Fibroblast of the conjunctiva (primary cell): ENCODE measurements at regions not wholly inside any gene's neighbourhood (a gene's known extent, or its start where the extent isn't known, plus 50 kb on each side); places are given as distances from the start of the nearest gene placed in this dataset.
"Not testable (repeated sequence)": the region's sequence is repeated elsewhere in the genome, so short reads cannot be mapped to it uniquely, and the experiment has no call there.

Experiments
- DNase-seq: peaks from one replicate; pipeline ENCODE4 v3.0.0-alpha.2; 2010; ENCODE audit warnings: low read depth

DNA sequence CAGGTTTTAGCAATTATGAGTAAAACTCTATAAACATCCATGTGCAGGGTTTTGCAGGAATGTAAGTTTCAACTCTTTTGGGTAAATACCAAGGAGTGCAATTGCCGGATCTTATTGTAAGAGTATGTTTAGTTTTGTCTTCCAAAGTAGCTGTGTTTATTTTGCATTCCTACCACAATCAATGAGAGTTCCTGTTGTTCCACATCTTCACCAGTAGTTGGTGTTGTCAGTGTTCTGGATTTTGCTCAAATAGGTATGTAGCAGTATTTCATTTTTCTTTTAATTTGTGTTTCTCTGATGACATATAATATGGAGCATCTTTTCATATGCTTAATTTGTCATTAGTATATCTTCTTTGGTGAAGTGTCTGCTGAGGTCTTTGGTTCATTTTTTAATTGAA lies 185.1 kb upstream of the GALNT15 start:
- no peak for DNase-seq

DNA sequence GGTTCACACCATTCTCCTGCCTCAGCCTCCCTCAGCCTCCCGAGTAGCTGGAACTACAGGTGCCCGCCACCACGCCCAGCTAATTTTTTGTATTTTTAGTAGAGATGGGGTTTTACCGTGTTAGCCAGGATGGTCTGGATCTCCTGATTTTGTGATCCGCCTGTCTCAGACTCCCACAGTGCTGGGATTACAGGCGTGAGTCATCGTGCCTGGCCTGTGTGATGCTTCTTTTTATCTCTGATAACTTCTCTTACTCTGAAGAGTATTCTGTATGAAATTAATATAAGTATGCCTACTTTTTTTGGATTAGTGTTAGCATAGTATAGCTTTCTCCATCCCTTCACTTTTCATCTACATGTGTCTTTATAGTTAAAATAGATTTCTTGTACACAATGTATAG lies 180.8 kb upstream of the GALNT15 start:
- DNase-seq: not testable (repeated sequence)

DNA sequence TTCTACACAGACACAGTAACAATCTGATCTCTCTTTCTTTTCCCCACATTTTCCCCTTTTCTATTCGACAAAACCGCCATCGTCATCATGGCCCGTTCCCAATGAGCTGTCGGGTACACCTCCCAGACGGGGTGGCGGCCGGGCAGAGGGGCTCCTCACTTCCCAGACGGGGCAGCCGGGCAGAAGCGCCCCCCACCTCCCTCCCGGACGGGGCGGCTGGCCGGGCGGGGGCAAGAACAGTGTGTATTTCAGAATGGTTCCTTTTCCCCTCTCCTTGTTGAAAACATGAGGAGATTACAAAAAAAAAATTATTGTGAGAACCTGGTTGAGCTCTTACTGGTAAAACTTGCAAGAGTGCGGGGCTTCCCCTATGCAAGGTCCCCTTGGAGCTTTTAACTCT lies 178.0 kb upstream of the GALNT15 start:
- not testable (repeated sequence) for DNase-seq

DNA sequence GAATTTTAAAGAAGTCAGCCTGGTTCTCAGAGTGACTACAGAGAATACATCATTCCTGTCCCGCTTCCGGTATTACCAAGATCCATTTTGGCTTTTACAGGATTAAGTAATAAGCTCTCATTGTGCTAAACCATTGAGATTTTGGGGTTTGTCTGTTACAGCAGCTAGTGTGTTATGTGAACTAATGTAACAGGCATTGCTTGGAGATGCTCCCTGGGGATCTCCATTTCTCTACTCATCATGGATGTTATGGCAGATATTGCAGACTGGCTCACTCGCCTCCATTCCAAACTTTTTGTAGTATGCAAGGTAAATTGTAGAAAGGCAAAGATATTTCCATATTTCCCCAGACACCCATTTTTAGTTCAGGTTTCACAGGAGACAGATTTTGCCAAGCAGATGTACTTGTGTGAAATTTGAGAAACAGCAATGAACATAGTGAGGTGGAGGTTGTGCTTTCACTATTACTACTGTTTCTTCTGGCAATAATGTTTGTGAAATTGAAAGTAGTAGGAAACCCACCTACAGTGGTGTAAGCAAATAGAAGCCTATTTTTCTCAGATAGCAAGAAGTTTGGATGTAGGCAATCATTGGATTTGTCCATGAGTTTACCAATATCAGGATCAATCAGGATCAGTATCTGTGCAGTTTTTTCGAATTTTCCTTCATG lies 177.1 kb upstream of the GALNT15 start:
- DNase-seq: no peak

DNA sequence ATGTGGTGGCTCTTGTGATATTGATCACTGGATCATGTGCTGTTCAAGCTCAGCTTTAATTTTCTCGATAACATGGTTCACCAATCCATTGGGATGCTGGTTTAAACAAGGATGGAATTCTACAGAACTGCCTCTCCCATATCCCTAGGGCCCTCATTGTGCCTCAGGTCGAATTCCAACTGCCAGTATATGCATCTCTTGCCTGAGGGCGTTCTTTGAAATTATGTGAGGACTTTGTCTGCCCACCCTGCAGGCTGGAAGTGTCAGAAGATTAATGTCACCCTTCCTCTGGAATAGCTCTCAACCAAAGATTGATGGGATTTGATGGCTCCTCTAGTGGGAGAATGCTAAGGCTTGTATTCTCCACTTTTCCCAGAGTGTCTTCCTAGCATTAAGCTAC lies 175.6 kb upstream of the GALNT15 start:
- no peak for DNase-seq

DNA sequence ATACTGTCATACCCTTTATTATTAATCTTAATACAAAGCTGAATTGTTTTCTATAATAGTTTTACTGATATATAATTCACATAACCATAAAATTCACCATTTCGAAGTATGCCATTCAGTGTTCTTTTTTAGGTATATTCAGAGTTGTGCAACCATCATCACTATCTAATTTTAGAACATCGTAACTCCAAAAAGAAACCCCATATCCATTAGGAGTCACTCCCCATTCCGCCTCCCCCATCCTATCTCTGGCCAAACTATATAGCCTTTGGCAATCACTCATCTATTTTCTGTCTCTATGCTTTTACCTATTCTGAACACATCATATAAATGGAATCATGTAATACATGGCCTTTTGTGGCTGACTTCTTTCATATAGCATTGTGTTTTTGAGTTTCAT lies 169.7 kb upstream of the GALNT15 start:
- DNase-seq: no peak

DNA sequence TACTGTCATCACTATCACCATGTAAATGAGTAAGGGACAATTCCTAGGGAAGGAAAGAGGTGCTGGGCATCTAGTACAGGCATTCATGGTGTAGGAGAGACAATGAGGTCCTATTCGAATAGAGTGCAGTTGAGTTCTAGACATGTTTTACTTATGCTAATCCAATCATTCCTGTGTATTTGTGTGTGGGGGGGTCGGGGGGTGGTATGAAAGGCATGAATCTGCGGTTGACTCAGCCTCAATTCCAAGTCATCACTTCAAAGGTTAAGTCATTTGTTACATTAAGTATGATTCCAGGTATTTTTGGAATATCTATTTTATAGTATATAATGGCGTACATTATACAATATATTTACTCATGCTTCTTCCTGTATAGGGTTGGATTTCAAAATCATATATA lies 163.1 kb upstream of the GALNT15 start:
- DNase-seq: no peak

DNA sequence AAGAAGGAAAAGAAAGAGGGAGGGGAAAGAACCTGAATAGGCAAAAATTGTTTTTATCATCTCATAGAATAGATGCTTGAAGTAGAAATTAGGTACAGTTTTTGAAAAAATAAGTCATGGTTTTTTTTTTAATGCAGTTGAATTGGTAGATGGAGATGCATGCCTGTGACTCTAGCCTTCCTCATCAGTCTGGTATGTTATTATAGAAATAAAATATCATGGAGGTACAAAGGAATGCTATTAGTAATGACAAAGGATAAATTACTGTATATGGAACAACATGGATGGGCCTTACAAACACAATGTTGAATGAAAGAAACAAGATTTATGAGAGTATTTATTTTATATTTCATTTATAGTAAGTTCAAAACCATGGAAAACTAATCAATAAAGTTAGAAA lies 162.4 kb upstream of the GALNT15 start:
- no peak for DNase-seq

DNA sequence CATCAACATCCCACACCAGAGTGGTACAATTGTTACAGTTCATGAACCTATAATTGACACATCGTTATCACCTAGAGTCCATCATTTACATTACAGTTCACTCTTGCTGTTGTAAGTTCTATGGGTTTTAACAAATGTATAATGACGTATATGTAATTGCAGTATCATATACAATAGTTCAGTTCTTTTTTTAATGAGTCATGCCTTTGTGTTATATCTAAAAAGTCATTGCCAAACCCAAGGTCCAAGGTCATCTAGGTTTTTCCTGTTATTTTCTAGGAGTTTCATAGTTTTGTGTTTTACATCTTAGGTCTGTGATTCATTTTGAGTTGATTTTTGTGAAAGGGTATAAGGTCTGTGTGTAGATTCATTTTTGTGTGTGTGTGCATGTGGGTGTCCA lies 160.9 kb upstream of the GALNT15 start:
- DNase-seq: no peak

DNA sequence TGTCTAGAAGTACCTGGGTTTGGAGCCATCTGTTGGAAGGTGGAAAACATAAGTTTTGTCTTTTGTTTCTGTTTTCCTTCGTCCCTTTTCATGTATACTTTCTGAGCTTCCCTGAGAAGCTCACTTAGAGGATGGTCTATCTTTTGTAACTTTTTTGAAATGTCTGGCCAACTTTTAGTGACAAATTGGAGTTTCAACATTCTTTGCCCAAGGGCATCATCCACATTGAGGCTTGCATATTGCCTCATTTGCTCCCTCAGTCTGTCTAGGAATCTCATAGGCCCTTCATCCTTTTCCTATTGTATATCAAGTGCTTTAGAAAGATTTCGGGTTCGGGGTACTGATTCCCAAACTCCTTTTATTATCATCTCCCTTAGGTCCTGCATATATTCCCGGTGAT lies 152.7 kb upstream of the GALNT15 start:
- DNase-seq: not testable (repeated sequence)

DNA sequence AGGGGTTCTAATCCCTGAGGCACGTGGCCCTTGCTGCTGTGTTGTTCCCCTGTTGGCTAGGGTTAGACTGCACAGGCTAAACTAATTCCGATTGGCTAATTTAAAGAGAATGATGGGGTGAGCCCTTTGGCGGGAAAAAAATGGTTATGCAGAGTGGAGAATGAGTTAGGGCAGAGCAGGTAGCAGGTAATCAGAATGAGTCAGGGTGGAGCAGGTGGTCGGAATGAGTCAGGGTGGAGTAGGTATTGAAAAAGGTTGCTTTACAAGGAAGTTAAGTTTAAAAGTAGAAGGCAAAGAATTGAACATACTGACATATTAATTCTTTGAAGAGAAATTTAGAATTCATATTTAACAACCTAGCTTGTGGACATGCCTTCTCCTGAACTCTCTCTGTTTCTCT lies 150.6 kb upstream of the GALNT15 start:
- not testable (repeated sequence) for DNase-seq

DNA sequence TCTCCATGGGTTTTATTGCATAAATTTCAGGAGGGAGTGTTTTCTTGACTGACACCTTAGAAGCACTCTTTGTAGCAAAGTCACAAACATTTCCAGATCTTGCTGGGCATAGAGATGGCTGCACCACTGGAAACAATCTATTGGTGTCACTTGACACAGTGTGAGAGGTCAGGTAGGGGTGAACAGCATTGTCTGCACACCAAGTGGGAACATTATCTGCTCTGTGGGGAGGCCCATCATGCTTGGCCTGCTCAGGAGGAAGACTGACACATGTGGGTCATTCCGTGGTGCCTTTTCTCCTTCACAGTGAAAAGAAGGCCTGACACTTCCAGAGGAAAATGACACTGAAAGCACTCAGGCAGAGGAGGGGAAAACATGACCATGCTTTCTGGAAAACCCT lies 149.9 kb upstream of the GALNT15 start:
- no peak for DNase-seq

DNA sequence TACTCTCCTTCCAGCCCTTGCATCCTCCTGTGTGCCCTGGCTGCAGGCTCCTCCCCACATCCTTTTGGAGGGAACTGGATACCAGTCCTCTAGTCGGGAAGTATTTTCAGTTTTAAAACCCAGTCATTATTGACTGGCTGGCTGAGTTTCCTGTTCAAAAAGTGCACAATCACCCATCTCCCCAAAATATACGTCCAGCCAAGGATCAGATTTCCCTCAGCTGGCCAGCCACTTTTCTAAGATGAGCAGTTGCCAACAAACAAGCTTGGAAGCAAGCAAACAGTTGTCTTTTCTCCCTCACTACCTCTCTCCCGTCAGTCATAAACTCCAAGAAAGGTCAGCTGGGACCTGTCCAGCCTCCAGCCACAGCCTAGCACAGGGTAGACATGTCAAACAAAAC lies 147.7 kb upstream of the GALNT15 start:
- DNase-seq: no peak

DNA sequence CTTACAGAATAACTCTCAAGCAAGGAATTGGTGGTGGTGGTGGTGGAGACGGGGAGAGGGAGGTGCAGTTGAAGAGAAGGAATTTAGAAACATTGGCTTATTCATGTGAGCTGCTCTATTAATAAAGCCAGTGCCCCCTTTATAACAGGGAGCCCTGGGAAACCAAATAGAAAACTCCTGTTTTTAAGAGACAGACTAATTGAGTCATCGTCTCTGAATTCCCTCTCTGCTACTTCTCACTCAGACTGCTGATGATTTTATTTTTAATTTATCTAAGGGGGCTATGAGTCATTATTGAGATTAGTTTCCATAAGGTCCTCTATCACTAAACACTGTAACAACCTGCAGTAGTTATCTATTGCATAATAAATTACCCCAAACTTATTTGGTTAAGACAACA lies 145.9 kb upstream of the GALNT15 start:
- no peak for DNase-seq

DNA sequence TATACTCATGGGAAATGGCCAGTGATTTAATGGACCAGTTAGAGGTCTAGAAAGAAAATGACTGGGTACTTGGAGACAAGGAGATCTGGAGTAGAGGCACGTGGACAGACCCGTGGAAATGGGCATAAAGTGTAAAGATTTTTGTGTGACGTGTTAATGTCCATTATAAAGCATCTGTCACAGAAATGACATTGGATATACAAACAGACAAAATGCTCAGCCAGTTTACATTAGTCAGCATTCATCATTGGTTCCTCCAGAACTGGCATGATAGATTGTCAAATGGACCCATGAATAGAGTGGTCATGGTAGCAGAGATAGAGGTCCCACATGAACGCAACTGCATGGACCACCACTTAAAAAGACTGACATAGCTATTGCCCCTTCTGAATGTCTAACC lies 144.1 kb upstream of the GALNT15 start:
- no peak for DNase-seq

DNA sequence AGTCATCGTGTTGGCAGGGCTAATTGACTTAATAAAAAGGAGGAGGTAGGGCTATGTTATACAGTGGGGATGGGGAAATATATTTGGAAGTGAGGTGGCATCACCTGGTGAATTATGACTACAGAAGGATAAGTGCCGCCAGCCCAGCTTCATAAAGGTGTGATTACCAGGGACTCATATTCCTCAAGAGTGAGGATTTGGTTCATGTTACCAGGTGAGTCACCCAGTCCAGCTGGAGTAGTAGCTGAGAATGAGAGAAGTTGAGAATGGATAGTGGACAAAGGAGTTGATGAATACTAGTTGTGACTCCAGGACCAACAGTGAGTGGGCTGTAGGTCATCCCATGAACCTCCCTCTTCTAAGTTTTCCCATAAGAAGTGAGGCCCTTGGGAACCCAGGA lies 143.0 kb upstream of the GALNT15 start:
- no peak for DNase-seq

DNA sequence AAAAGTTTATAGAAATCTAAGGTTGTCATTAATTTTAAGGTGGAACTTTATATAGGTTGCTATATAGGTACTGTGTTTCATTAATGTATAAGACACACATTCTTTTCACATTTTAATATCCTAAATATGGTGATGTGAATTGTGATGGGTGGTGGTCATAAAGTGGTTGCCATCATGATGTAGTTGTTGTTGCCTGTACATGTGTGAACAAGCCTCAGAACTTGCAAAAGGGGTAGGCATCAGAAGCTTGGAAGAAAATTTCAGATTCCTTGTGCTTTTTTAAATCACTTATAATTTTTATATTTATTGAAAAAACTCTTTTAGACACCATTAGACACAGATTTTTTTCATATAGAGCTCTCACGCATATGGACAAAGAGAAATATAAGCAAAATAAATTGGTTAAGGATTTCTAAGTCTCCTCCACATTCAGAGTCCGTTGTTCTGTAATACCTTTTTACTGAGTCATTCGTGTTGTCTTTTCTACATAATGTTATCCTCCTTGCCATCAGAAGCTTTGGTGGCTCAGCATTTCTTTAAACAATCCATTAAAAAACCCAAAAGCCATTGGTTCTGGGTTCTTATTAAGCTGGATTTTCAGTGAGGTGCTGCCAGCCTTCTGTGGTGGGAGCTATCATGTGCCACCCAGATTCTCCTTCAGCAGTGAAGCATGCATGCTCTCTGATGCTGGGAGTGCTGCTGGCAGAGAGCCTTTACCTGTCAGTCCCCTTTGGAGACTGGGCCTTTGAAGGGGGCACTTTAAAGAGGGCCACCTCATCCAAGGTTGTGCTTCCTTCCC lies 140.4 kb upstream of the GALNT15 start:
- DNase-seq: no peak

DNA sequence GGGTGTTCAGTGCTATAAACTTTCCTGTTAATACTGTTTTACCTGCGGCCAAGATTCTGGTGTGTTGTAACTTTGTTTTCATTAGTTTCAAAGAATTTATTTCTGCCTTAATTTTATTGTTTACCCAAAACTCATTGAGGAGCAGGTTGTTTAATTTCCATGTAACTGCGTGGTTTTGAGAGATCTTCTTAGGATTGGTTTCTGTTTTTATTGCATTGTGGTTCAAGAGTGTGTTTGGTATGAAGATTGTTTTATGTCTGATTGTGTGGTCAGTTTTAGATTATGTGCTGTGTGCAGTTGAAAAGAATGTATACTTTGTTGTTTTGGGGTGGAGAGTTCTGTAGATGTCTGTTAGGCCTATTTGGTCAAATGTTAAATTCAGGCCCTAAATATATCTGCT lies 133.5 kb upstream of the GALNT15 start:
- DNase-seq: no peak

DNA sequence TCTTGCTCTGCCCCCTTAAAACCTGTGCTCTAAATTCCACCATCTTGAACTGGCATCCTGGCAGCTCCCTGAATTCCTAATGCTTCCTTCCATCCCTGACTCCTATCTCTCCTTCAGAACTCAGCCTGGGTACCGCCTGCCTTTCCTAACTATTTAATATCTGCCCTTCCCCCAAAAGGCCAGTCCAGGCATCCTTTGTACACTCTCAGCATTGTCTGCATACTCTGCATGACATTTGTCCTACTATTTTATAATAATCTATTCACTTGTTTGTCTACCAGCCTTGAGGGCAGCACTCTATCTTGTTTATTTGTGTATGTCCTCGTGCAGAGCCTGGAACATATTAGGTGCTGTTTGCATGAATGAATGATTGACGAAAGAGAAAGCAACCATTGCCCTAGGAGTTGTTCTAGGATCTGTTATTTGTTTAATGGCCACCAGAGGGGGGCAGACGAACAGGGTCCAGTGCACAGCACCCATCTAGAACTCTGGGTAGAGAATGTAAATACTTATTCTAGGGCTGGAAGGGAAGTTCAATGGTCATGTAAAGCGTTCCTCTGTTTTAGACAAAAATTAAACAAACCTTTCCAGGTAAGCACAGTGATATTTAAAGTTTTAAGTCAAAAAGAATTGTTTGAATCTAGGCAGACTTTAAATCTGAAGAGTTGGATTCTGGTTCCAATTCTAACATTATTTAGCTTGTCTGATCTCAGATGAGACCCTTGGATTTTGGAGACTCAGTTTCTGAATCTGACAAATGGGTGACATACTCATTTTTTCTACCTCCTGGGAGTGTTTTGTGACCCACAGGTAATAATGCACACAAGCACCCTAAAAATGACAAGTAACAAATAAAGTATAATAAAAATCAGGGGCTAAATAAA lies 125.8 kb upstream of the GALNT15 start:
- peak; percentile 77 for DNase-seq

DNA sequence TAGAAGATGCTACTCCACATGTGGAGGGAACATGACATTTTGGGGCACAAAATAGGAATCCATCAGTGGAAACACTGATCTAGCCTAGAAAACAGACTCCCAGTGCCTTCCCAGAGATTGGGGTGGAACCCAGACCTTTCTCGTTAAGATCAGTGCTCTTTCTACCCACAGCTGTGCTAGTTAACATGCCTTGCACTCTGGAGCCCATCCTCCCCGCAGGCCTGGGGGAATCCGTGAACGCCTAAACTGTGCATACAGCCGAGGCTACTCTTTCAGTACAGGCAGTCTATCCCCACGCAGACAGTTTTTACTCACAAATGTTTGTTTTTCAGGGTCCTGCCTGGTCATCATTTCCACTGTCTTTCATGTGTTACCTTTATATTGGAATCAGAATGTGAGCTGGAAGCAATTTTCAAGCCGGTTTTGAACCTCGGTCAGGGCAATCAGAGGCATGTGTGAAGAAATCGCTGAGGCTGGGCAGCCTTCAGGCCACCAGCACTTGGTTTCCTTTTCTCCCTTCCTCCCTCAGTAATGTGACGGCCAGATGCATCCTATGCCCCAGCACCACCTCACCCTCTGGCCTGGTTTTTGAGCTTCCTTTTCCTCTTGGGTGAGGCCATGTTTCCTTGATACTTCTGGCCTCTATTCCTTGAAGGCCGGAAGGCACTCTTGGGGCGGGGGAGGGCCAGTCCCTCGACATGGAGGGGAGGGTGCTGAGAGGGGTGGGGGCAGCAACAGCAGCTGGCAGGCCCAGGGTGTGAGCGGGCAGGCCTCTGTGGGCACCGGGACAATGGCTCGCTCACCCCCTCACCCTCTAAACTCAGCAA lies 123.6 kb upstream of the GALNT15 start:
- no peak for DNase-seq

DNA sequence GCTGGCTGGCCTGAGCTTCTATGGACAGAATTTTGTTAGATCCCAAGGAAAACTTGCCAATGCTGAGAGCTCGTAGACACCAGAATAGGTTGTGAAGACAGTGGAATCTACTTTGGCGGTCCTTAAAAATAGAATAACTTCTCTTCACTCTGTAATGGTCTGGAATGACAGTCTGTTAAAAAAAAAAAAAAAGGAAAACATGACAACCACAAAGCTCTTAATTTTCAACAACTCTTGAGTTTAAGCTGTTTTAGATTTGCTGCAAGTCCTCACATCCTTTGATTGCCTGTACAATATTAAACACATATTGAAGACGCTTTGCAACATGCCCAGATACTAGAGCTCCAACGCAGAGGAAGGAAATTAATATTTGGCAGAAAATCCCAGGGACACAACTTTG lies 122.8 kb upstream of the GALNT15 start:
- no peak for DNase-seq

DNA sequence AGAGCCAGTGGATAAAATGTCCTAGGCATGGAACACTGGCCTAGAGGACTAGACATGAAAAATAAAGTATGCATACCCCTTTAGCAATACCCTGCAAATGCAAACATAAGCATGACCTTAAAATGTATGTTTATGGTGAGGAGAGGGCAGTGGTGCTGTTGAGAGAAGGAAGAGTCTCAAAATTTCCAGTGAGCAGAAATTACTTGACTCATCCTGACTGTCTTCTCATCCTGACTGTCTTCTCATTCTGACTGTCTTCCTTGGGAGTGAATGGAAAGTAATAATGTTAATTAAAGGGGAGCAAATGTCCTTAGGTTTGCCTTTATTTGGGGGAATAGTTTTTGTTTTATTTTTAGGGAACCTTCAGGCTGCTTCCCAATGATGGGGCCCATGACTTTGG lies 121.5 kb upstream of the GALNT15 start:
- no peak for DNase-seq
